Parathyroid adenoma (tissue), 2 donors: ENCODE measurements at regions not wholly inside any gene's neighbourhood (a gene's known extent, or its start where the extent isn't known, plus 50 kb on each side); places are given as distances from the start of the nearest gene placed in this dataset.
A peak's percentile ranks its signal among the peaks of the same experiment; 100 is the strongest.

Experiments
- H2AFZ ChIP-seq: fragments of 300-600 bp; sonication (generic); one replicate; pipeline ENCODE4 v1.7.0; 2017; ENCODE audit warnings: antibody characterized with exemption, mild to moderate bottlenecking
- H3K27ac ChIP-seq: fragments of 300-600 bp; sonication (generic); one replicate; pipeline ENCODE4 v1.7.0; 2017
- H3K27me3 ChIP-seq: fragments of 300-600 bp; sonication (generic); one replicate; pipeline ENCODE4 v1.7.0; 2017; ENCODE audit warnings: low read length; ENCODE audit not compliant: control insufficient read depth, insufficient read depth
- H3K36me3 ChIP-seq: fragments of 300-600 bp; sonication (generic); one replicate; pipeline ENCODE4 v1.7.0; 2017; ENCODE audit warnings: low read length; ENCODE audit not compliant: control insufficient read depth, insufficient read depth
- H3K4me1 ChIP-seq: fragments of 300-600 bp; sonication (generic); one replicate; pipeline ENCODE4 v1.7.0; 2017; ENCODE audit warnings: control low read depth
- H3K4me2 ChIP-seq: fragments of 300-600 bp; sonication (generic); one replicate; pipeline ENCODE4 v1.7.0; 2017; ENCODE audit warnings: low read length
- H3K4me3 ChIP-seq: fragments of 300-600 bp; sonication (generic); one replicate; pipeline ENCODE4 v1.7.0; 2017; ENCODE audit warnings: low read depth, low read length
- H3K79me2 ChIP-seq: fragments of 300-600 bp; sonication (generic); one replicate; pipeline ENCODE4 v1.7.0; 2017; ENCODE audit warnings: control low read depth
- H3K9ac ChIP-seq: fragments of 300-600 bp; sonication (generic); one replicate; pipeline ENCODE4 v1.7.0; 2017; ENCODE audit warnings: mild to moderate bottlenecking
- H3K9me3 ChIP-seq: fragments of 300-600 bp; sonication (generic); one replicate; pipeline ENCODE4 v1.7.0; 2017; ENCODE audit warnings: low read length; ENCODE audit not compliant: control insufficient read depth
- CTCF ChIP-seq: fragments of 300-600 bp; sonication (generic); IDR thresholded peaks from one replicate; pipeline ENCODE4 v1.7.0; 2017; ENCODE audit warnings: antibody characterized with exemption, mild to moderate bottlenecking
- donor health status: primary hyperparathyroidism.

GRCh38 chr2:239881561-239882320 lies 143.4 kb downstream of the NDUFA10 start:
- Histone ChIP-seq H3K27ac (peak overlapping the region; percentile 88), H3K79me2 (no peaks in the 10 kb centered on the region), H3K4me3 (no peak overlapping the region), H2AFZ (peak overlapping the region; percentile 67), H3K4me2 (peak overlapping the region; percentile 56), H3K4me1 (peaks cover 20% of the 10 kb centered on the region), H3K27me3 (no peaks in the 10 kb centered on the region), H3K9me3 (peaks cover 4% of the 10 kb centered on the region), H3K9ac (no peak overlapping the region), H3K36me3 (no peaks in the 10 kb centered on the region)
- no peak for TF ChIP-seq CTCF

- Histone ChIP-seq H3K27ac (peak overlapping the region; percentile 88), H3K4me3 (no peak overlapping the region), H2AFZ (peak overlapping the region; percentile 67), H3K9me3 (peaks cover 4% of the 10 kb centered on the region), H3K4me1 (peaks cover 26% of the 10 kb centered on the region), H3K36me3 (no peaks in the 10 kb centered on the region), H3K9ac (no peak overlapping the region), H3K27me3 (no peaks in the 10 kb centered on the region), H3K4me2 (peak overlapping the region; percentile 56), H3K79me2 (no peaks in the 10 kb centered on the region)
- TF ChIP-seq CTCF: no peak
These were observed 144.1 kb downstream of the NDUFA10 start for GRCh38 chr2:239881031-239881471.

- no peak for TF ChIP-seq CTCF
- no peaks in the 10 kb centered on the region for H3K36me3 ChIP-seq
- H3K4me3 ChIP-seq: no peak overlapping the region
- H3K79me2 ChIP-seq: no peaks in the 10 kb centered on the region
- no peak overlapping the region for H3K9ac ChIP-seq
- no peak overlapping the region for H2AFZ ChIP-seq
- H3K27ac ChIP-seq: peak overlapping the region; percentile 88
- peaks cover 4% of the 10 kb centered on the region for H3K9me3 ChIP-seq
- H3K27me3 ChIP-seq: no peaks in the 10 kb centered on the region
- peaks cover 29% of the 10 kb centered on the region for H3K4me1 ChIP-seq
- no peak overlapping the region for H3K4me2 ChIP-seq
These were observed 144.7 kb downstream of the NDUFA10 start for GRCh38 chr2:239880396-239880795.

- H2AFZ ChIP-seq: no peak overlapping the region
- no peak for TF ChIP-seq CTCF
These were observed 145.6 kb downstream of the NDUFA10 start for GRCh38 chr2:239879423-239880084.

More at GRCh38 chr2:239879423-239880084, 145.6 kb downstream of the NDUFA10 start:
- Histone ChIP-seq H3K4me2 (no peak overlapping the region), H3K4me1 (peaks cover 29% of the 10 kb centered on the region), H3K27ac (no peak overlapping the region), H3K4me3 (no peak overlapping the region), H3K27me3 (no peaks in the 10 kb centered on the region), H3K79me2 (no peaks in the 10 kb centered on the region), H3K36me3 (no peaks in the 10 kb centered on the region), H3K9me3 (no peaks in the 10 kb centered on the region), H3K9ac (no peak overlapping the region)
